Neutrophil (primary cell): ENCODE measurements at regions not wholly inside any gene's neighbourhood (a gene's known extent, or its start where the extent isn't known, plus 50 kb on each side); places are given as distances from the start of the nearest gene placed in this dataset.

Experiments used
- H3K27ac ChIP-seq: fragments of 200-600 bp; sonication (generic); 2 replicates; pipeline ENCODE4 v1.5.1; 2016; ENCODE audit warnings: mild to moderate bottlenecking, moderate library complexity
- H3K27me3 ChIP-seq: fragments of 200-600 bp; sonication (generic); 2 replicates; pipeline ENCODE4 v1.6.0; 2016; ENCODE audit warnings: mild to moderate bottlenecking
- H3K36me3 ChIP-seq: fragments of 200-600 bp; sonication (generic); 2 replicates; pipeline ENCODE4 v1.5.1; 2017
- H3K4me1 ChIP-seq, 2 experiments: fragments of 200-600 bp in 1 of 2; sonication (generic) in 1 of 2; 1 replicate in 1 of 2; 2 replicates in 1 of 2; pipeline versions ENCODE4 v1.5.1 to v1.6.1; 2013 to 2016; ENCODE audit warnings: low read depth in 1 of 2, low read length in 1 of 2, mild to moderate bottlenecking in 1 of 2, moderate library complexity in 1 of 2; ENCODE audit not compliant: control insufficient read depth in 1 of 2, insufficient read depth in 1 of 2
- H3K4me3 ChIP-seq, 2 experiments: fragments of 200-600 bp in 1 of 2; sonication (generic) in 1 of 2; 1 replicate in 1 of 2; 2 replicates in 1 of 2; pipeline ENCODE4 v1.5.1; 2013 to 2016; ENCODE audit warnings: low read depth in 1 of 2, low read length in 1 of 2, mild to moderate bottlenecking in 1 of 2, moderate library complexity in 1 of 2
- H3K9me3 ChIP-seq: fragments of 200-600 bp; sonication (generic); 2 replicates; pipeline ENCODE4 v1.5.1; 2016
- TF ChIP-seq, protein P1 (sequence below): fragments of 200-600 bp; sonication (generic); IDR thresholded peaks from 2 replicates; pipeline ENCODE4 v1.5.1; 2016; ENCODE audit warnings: antibody characterized with exemption

GRCh38 chr1:59116920-59117542, 179.9 kb upstream of the FGGY start:
- H3K36me3 ChIP-seq = no peaks in the 10 kb centered on the region
- no peak overlapping the region for H3K27ac ChIP-seq
- H3K4me1 ChIP-seq = no peaks in the 10 kb centered on the region
- no peaks in the 10 kb centered on the region for H3K27me3 ChIP-seq
- TF ChIP-seq, protein P1, sequence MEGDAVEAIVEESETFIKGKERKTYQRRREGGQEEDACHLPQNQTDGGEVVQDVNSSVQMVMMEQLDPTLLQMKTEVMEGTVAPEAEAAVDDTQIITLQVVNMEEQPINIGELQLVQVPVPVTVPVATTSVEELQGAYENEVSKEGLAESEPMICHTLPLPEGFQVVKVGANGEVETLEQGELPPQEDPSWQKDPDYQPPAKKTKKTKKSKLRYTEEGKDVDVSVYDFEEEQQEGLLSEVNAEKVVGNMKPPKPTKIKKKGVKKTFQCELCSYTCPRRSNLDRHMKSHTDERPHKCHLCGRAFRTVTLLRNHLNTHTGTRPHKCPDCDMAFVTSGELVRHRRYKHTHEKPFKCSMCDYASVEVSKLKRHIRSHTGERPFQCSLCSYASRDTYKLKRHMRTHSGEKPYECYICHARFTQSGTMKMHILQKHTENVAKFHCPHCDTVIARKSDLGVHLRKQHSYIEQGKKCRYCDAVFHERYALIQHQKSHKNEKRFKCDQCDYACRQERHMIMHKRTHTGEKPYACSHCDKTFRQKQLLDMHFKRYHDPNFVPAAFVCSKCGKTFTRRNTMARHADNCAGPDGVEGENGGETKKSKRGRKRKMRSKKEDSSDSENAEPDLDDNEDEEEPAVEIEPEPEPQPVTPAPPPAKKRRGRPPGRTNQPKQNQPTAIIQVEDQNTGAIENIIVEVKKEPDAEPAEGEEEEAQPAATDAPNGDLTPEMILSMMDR = no peak
- H3K9me3 ChIP-seq = no peaks in the 10 kb centered on the region
- H3K4me3 ChIP-seq = no peak overlapping the region

GRCh38 chr1:59122527-59122926, 174.4 kb upstream of the FGGY start:
- Histone ChIP-seq H3K36me3 (no peaks in the 10 kb centered on the region), H3K9me3 (no peaks in the 10 kb centered on the region), H3K27me3 (no peaks in the 10 kb centered on the region), H3K4me1 (no peaks in the 10 kb centered on the region), H3K27ac (no peak overlapping the region), H3K4me3 (no peak overlapping the region)
- TF ChIP-seq, protein P1 = no peak

- H3K4me3 ChIP-seq = no peak overlapping the region
- TF ChIP-seq, protein P1 = no peak
- H3K27ac ChIP-seq = no peak overlapping the region
- H3K9me3 ChIP-seq = no peaks in the 10 kb centered on the region
- no peaks in the 10 kb centered on the region for H3K27me3 ChIP-seq
- H3K36me3 ChIP-seq = no peaks in the 10 kb centered on the region
- no peaks in the 10 kb centered on the region for H3K4me1 ChIP-seq
Measured at GRCh38 chr1:59123081-59123681, 173.7 kb upstream of the FGGY start.

- Histone ChIP-seq H3K27me3 (no peaks in the 10 kb centered on the region), H3K27ac (no peak overlapping the region), H3K9me3 (no peaks in the 10 kb centered on the region), H3K4me3 (no peak overlapping the region), H3K4me1 (no peaks in the 10 kb centered on the region), H3K36me3 (no peaks in the 10 kb centered on the region)
- TF ChIP-seq, protein P1 = no peak
Measured at GRCh38 chr1:59124166-59124565, 172.7 kb upstream of the FGGY start.

GRCh38 chr1:59125154-59125553, 171.7 kb upstream of the FGGY start:
- H3K9me3 ChIP-seq = no peaks in the 10 kb centered on the region

More at GRCh38 chr1:59125154-59125553, 171.7 kb upstream of the FGGY start:
- no peaks in the 10 kb centered on the region for H3K4me1 ChIP-seq
- no peaks in the 10 kb centered on the region for H3K36me3 ChIP-seq
- TF ChIP-seq, protein P1 = no peak
- no peak overlapping the region for H3K27ac ChIP-seq
- H3K4me3 ChIP-seq = no peak overlapping the region
- H3K27me3 ChIP-seq = no peaks in the 10 kb centered on the region
